GM19455 (cell line): ENCODE measurements at regions not wholly inside any gene's neighbourhood (a gene's known extent, or its start where the extent isn't known, plus 50 kb on each side); places are given as distances from the start of the nearest gene placed in this dataset.

Experiments
- ATAC-seq: cut with Tn5 transposase; IDR thresholded peaks from one replicate; pipeline ENCODE4 v1.9.1; 2021; ENCODE audit not compliant: unreplicated experiment

DNA sequence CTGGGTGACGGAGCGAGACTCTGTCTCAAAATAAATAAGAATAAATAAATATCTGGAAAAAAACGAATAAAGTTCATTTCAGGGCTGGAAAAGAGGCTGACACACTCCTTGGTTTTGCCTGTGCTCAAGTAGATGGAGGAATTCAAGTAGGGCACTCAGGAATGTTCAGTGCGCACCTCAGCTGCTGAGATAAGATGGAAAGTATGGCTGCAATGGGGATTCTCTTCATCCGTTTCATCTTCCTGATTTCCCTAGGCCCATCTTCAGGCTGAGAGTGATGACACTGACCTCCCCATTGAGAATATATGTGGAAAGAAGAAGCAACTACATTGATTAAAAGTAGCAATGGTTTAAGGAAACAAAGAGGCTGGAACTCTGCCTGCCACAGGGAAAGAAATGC lies 130.5 kb upstream of the ZNF644 start:
- ATAC-seq, result no peak

DNA sequence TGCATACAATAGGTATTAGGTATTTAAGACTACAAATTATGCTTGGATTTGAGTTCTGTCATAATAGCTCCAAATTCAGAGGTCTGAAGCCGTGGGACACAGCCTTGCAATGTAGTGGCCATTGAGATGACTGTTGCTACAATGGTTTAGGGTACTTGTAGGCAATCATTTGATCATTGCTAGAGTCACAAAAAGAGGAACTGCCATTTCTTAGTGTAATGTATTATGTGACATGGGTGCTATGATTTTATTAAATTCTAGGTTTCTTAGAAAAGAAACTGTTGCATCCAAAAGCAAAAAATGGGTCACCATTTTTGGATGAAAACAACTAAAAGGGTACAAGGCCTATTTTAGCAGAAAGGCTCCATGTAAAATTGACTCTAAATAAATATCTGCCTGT lies 129.9 kb upstream of the ZNF644 start:
- ATAC-seq, result no peak

DNA sequence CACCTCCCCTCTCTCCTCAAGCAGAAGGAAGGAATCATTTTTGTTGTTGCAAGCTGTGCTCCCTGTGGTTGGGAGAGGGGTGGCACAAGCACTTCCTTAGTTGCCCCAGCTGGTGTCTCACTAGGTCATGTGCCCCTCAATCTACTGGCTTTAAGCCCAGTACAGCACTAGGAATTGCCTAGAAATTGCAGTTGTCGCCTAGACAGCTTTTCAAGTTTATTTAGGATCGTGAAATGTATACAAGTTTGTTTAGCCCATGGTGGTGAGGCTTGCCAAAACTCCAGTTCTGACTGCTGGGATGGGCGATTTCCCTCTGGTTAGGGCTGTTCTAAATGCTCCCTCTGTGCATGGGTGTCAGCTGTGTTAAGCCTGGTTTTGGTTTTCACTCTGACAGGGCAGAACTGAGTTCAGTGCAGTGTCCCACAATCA lies 126.8 kb upstream of the ZNF644 start:
- ATAC-seq, result no peak

DNA sequence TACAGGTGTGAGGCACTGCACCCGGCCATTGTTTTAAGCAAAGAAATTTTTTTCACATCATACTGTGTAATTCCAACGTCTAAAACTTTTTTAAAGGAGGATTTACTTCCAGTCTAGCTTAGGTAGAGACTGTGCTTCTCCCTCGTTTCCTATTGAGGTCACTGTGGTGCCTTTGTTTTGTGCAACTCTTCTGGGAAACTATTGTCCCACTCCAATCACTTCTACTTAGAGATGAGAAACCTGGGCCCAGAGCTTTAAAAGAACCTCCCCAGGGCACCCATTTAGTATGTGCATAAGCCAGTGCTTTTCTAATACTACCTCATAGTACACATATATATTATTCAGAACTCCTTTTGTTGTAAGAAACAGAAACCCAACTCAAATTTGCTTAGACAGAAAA lies 120.0 kb upstream of the ZNF644 start:
- no peak for ATAC-seq

DNA sequence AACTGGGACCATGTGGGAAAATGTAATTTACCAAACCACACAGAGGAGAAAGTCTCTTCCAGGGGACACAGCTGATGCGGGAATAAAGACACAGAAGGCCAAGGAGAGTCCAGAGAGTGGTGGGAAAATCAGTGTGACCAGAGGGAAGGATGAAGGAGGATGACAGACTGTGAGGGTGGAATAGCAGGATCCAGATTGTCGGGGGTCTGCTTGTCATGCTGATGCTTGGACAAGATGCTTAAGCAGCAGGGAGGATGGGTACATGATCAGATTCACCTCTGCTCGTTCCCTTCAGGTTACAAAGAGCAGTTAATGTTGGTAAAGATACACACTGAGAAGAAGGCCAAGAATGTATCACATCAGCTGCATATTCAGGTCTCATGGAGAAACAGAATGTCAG lies 117.1 kb upstream of the ZNF644 start:
- no peak for ATAC-seq

DNA sequence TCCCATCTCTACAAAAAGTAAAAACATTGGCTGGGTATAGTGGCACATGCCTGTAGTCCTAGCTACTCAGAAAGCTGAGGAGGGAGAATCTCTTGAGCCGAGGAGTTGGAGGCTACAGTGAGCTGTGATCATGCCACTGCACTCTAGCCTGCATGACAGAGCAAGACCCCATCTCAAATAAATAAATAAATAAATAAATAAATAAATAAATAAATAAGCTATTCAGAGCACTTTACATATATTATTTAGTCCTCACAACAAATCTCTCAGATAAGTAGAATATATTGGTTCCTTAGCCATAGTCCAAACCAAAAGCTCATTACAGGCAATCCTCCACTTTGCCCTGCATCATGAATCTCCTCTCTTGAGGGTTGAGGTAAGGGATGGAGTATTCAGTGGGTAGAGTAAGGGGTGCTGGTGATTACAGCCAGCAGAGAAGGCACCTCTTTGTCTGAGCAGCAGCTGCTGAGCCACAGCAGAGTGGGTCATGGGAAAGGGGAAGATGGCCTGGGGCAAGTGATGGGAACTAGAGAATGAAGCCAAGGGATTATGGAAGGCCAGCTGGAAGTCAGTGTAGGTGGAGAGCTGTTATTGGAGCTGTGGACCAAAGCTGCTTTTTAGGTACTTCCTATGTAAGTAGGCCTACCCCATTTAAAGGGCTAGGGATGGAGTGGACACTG lies 115.5 kb upstream of the ZNF644 start:
- no peak for ATAC-seq

DNA sequence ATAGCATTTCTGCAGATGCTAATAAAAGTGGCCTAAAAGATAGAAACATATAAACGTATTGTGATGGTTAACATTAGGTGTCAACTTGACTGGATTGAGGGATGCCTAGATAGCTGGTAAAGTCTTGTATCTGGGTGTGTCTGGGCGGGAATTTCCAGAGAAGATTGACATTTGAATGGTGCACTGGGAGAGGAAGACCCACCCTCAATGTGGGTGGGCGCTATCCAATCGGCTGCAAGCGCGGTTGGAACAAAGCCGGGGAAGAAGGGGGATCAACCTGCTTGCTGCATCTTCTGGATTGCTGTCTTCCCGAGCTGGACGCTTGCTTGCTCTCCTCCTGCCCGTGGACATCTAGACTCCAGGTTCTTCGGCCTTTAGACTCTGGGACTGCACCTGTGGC lies 114.0 kb upstream of the ZNF644 start:
- no peak for ATAC-seq

DNA sequence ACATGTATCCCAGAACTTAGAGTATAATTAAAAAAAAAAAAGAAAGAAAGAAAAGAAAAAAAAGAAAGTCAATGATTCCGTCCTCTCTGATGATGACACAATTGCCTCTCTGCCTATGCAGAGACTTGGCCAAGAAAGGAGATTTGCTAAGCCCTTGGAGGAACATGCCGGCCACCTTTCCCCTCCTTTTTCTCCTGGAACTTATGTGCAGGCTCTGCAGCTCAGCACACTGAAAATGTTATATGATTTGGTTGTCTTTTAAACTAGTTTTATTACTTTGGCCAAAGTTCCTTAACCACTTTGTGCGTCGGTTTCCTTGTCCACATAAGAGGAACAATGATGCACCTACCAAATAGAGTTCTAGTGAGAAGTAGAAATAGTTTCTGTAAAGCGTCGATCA lies 111.4 kb upstream of the ZNF644 start:
- no peak for ATAC-seq

DNA sequence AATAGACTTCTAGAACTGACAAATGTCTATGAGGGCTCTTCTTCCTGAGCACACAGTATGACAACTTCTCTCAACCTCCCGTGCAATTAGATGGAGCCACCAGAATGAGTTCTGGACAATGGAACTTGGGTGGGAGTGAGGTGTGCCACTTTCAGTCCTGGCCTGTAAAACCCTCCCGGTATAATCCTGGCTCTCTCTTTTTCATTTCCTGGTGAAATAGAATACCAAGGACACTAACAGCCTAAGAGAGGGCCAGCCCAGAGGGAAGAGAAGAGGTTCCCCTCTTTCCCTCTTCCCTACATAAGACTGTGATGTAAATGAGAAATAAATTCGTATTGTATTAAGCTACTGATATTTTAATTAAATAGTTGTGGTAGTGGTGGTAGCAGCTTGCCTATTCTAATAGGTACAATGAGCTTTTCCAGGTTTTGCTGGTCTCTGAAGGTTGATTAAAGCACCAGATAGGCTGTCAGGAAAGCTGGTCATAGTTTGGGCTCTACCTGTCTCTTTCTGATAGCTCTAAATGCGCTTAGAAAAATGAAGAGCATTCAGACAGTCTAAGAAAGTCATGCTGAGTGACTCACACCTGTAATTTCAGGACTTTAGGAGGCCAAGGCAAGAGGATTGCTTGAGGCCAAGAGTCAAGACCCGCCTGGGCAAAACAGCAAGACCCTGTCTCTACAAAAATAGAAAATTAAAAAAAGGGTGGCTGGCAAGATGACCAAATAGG lies 108.6 kb upstream of the ZNF644 start:
- ATAC-seq, result no peak

DNA sequence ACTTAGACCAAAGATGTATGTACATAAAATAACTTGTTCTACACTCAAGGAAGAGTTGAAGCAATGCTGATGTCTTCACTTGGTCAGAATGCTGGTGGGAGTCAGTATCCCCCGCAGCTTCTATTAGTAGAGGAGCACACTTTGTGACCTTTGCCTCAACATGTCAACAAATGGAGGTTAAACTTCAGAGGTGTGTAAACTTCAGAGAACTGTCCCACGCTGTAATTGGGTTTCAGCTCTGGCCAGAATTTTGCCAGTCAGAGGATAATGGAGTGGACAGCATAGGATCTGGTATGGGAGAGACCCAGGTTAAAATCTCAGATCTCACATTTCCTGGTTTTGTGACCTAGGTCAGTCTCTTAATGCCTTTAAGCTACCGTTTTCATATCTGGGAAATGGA lies 107.6 kb upstream of the ZNF644 start:
- no peak for ATAC-seq

DNA sequence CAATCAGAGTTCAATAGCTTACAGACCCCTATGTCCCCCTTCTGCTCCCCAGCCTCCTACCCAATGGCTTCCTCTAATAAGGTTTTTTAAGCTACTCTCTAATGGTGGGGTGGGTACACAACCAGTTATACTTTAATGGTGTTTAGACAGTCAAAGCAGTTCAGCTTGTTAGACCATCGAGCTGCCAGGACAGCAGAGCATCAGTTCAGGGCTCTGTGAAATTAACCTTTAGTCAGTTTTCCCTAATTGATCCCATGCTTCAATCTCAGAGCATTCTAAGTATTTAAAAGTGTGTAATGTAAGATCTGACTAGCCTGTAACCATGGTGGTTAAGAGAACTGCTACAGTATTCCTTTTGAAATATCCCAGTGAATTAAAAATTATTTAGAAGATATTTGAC lies 107.2 kb upstream of the ZNF644 start:
- ATAC-seq, result no peak

DNA sequence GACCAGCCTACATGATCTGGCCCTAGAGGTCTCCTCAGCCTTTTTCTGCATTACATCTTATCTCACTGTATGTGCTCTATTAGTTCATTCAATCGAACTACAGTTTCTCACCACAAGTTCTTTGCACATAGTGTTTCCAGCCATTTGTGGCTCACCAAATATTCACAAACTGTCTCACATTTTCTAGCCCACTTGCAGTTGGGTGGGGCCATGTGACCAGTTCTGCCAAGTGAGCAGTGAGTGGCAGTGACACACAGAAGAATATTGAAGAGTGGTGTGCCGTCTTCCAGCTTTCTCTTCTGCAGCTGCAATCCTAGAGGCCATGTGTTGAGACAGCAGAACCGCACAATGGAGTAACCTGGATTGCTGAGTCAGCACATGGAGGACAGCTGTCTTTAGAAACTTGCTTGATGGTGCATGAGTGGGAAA lies 103.2 kb upstream of the ZNF644 start:
- no peak for ATAC-seq

DNA sequence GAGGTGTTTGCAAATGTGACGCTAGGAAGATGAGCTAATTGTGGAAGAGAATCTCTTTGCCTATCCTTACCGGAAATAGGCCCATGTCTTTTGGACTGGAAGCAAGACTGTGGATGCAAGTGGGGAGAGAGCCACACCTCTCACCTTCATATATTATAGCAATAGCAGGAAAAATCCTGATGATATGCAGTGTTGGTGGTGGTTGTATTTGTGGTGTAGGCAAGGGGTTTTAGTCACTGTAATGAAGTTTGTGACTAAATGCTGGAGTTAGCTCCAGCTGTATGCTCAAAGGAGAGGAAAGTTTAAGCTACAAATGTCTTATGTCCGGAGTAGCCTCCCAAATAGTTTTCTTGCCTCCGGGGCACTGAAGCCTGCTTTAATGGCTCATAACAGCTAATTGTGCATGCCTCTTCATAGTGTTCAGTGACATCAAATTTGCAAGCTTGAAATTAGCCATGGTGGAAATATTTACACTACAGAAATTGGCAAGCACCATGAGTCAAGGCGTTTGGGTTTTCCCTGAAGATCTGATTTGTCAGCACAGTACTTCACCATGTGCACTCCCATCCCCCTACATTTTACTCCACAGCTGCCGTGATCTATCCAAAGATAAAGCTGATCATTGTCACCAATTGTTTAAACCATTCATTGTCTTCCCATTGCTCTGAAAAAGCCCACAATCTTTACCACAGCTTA lies 102.6 kb upstream of the ZNF644 start:
- ATAC-seq, result no peak

DNA sequence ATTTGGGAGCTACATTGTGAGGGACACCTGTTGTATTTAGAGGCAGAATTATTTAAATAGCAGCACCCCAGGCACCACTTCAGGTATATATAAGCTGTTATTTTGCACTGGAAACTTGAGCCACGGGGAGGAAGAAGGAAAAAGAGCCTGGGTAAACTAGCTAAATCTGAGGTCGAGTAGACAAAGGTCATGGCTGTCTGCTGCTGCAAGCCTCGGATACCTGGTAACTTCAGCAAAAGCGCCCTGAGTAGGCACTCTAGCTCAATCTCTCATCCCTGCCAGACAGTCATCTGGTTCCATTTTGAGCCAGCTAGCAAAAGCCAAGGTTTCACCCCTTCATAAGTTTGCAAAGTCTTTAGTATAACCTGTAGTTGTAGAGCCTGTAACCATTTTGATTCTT lies 101.9 kb upstream of the ZNF644 start:
- no peak for ATAC-seq

DNA sequence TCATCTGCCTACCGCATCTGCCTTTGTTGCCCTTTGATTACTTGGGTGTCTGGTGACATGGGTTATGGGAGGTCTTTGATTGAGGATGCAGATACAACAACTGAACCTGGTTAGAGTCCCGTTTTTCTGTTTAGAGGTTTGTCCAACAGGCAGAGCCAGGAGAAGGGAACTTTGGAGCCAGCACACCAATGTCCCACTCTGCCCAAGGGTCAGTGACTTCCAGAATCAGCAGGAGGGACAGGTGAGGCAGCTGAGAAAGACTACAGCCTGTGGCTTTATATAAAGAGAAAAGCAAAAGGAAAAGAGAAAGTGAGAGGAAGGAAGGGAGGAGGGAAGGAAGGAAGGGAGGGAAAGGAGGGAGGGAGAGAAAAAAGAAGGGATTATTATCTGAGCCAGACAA lies 101.5 kb upstream of the ZNF644 start:
- ATAC-seq, result no peak

DNA sequence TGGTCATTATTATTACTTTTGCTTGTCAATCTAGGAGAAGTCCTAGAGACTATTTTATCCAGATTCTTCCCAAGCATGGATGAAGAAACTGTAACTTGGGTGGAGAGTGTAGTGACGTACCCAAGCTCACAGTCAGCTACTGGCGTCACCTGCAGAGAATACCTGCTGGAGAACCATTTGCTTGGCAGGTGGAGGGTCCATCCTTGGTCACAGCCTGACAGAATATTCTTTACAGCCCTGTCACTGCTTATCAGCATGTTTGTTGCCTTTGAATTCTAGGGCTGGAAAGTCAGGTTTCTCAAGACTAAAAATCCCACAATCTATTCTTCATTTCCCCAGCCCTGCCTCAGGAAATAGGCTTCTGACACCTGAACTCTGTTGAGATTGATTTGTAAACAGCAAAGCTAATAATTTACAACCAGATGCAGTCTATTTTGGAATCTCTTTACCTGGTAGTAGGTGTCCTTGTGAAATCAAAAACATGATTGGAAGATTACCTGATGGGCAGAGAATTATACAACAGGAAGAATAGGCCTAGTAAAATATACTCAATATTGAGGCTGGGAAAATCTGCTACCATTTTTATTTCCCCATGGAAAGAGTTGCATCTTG lies 100.4 kb upstream of the ZNF644 start:
- no peak for ATAC-seq

DNA sequence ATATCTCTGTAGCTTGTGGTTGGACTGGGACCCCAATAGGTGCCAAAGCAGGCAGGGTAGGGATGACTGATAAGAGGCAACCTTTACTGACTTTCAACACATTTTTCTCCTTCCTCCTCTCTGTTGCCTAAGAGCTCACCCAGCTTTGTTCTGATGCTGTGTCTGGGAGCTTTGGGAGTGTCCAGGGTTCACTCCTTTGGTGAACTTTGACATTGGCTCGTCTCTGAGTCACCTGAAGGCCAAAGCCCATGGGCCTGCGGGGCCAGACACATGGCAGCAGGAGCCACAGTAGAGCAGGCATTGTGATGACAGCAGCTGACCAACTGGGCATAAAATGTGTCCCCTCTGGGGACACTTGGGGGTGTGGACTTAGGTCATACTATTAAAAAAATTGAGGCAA lies 99.5 kb upstream of the ZNF644 start:
- ATAC-seq, result no peak

DNA sequence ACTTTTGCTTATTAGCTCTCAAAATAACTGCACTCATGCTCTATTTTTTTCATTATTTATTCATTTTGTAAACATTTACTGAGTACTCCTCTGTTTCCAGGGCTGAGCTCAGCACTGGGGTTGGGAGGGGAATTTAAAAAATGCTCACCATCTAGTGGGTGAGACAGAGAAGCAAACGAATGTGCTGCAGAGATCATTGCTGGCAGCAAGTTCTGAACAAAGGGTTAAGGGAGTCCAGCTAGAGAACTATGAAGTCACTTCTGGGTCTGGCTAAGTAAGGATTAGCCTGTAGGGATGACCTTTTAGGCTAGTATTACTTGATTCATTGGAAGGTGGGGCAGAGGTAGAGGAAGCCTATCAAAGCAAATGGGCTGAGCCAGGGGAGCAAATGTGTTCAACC lies 99.1 kb upstream of the ZNF644 start:
- no peak for ATAC-seq

DNA sequence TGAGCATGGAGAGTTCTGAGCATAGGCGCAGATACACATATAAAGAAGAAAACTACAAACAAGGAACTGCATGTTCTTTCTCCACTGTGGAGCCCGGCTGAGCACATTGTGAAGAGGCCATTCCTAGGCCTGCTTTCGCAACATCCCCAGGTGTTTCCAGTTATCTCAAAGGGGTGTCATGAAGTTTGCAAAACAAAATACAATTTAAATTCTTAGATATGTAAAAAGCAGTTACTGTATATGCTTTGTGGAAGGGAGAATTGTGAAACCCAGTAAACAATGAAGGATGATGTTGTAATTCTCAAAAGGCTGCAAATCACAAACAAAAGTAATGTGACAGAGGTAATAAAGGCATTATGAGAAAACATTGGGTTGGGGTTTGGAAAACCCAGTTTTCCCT lies 98.6 kb upstream of the ZNF644 start:
- ATAC-seq, result no peak

DNA sequence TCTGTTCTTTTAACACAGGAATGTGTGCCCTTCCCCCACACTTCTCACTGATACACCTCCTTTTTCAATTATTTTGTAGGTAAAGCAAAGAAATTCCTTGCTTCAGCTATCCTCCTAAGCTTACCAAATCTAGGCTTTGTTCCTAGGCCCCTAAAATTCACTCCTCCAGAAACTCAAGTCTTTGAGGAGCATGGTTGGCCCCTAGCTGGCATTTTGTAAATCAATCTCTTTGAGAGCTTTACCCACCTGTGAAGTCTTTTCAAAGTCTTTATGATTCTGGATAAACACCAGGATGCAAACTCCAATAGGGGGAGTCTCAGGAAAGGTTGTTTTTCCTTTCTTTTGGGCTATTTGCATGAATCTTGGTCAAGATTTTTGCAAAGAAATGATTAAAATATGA lies 82.9 kb upstream of the ZNF644 start:
- no peak for ATAC-seq

DNA sequence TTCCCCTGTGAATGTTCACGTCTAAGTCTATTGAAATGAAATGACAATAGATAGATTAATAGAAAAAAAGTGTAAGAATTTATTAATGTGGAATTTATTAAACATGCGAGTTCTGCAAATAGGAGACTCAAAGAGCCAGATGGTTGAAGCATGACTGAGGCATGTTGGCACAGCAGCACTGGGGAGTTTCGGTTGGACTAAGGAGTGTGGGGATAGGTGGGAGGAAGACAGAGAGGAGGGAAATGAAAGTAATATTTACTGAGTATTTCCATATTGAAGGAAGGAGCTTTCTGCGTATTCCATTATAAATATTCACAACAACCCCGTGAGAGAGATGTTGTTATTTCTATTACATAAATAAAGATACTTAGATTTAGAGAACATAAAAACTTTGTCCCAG lies 79.5 kb upstream of the ZNF644 start:
- ATAC-seq, result no peak
